ENCODE measurements at regions not wholly inside any gene's neighbourhood (a gene's known extent, or its start where the extent isn't known, plus 50 kb on each side); places are given as distances from the start of the nearest gene placed in this dataset.

DNA sequence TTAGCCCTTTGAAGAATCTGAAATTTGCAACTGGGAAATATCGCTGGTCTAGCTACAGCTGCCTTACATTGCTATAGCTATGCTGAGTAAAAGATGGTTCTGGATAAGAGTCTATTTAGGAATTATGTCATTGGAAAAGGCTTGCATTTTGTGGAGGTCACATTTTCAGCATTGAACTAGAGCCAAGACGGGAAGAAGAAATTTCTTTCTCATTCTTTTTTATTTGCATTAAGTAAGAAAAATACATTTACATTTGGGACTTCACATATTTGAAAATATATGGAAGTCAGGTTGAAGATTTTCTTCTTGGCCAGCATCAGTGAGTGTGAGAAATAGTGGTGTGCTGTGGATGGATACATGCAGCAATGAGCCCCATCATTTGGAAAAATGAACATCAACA is 291.6 kb downstream of the PTBP2 start:
- TF ChIP-seq CTCF (IDR thresholded peaks at IDR 0.05; ENCODE audit: low read depth, low read length) = no peak
- TF ChIP-seq, protein P1, sequence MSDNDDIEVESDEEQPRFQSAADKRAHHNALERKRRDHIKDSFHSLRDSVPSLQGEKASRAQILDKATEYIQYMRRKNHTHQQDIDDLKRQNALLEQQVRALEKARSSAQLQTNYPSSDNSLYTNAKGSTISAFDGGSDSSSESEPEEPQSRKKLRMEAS (IDR thresholded peaks at IDR 0.05; ENCODE audit: low read depth, low read length) = no peak
